Cardiac muscle cell (in vitro differentiated cells and primary cell): ENCODE measurements at regions not wholly inside any gene's neighbourhood (a gene's known extent, or its start where the extent isn't known, plus 50 kb on each side); places are given as distances from the start of the nearest gene placed in this dataset.

Source experiments
- DNase-seq, 2 donors: peaks; one replicate each; pipeline versions ENCODE4 v3.0.0 to v3.0.0-alpha.2; 2010 to 2017; ENCODE audit warnings: low read depth in 1 of 2, low spot score in 1 of 2
- H3K27ac ChIP-seq: fragments of 200-600 bp; sonication (generic); 2 replicates; pipeline ENCODE4 v1.5.1; 2016
- H3K27me3 ChIP-seq: fragments of 200-600 bp; sonication (generic); 2 replicates; pipeline ENCODE4 v1.6.0; 2016; ENCODE audit warnings: control low read depth
- H3K36me3 ChIP-seq: fragments of 200-600 bp; sonication (generic); 2 replicates; pipeline ENCODE4 v1.5.1; 2016; ENCODE audit warnings: control low read depth
- H3K4me1 ChIP-seq: fragments of 200-600 bp; sonication (generic); 2 replicates; pipeline ENCODE4 v1.8.1; 2017; ENCODE audit warnings: low read depth, mild to moderate bottlenecking, mixed run types
- H3K4me3 ChIP-seq: fragments of 200-600 bp; sonication (generic); 2 replicates; pipeline ENCODE4 v1.5.1; 2016; ENCODE audit warnings: mild to moderate bottlenecking
- H3K9me3 ChIP-seq: fragments of 200-600 bp; sonication (generic); 2 replicates; pipeline ENCODE4 v1.5.1; 2017; ENCODE audit warnings: low read depth, mild to moderate bottlenecking, control low read depth
- TF ChIP-seq, protein P1 (sequence below): IDR thresholded peaks from 2 replicates; pipeline ENCODE4 v1.5.1; 2012; ENCODE audit warnings: low read depth, mild to moderate bottlenecking, low read length

DNA sequence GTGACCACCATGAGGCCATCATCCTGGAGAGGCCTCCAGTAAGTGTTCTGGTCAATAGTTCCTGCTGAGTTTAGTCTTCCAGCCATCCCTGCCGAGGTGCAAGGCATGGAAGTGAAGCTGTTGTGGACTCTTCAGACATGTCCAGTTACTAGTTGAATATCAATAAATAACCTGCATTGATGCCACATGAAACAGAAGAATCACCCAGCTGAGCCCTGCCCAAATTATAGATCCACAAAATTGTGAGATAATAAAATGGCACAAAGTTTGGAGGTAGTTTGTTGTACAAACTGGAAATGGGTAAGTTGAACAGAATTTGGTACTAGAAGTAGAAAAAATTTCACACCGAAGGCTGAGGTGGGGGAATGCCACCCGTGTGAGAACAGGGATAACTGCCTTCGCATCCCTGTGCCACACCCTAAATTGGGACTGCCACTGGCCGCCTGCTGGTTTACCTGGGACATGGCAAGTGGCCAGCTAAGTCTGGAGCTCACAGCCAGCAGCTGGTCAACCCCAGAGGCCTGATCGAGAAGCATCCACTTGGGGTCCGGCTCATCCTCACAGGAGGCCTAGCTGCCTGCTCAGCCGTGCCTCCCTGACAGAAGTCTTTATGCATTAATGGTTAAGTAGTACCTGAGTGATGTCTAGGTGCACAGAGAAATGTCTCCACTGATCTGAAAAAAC, 184.5 kb downstream of the SPRY1 start:
- Histone ChIP-seq H3K27me3 (no peaks in the 10 kb centered on the region), H3K9me3 (no peaks in the 10 kb centered on the region), H3K27ac (no peak overlapping the region), H3K4me1 (no peaks in the 10 kb centered on the region), H3K4me3 (no peak overlapping the region), H3K36me3 (no peaks in the 10 kb centered on the region)
- no peak for DNase-seq
- TF ChIP-seq, protein P1, sequence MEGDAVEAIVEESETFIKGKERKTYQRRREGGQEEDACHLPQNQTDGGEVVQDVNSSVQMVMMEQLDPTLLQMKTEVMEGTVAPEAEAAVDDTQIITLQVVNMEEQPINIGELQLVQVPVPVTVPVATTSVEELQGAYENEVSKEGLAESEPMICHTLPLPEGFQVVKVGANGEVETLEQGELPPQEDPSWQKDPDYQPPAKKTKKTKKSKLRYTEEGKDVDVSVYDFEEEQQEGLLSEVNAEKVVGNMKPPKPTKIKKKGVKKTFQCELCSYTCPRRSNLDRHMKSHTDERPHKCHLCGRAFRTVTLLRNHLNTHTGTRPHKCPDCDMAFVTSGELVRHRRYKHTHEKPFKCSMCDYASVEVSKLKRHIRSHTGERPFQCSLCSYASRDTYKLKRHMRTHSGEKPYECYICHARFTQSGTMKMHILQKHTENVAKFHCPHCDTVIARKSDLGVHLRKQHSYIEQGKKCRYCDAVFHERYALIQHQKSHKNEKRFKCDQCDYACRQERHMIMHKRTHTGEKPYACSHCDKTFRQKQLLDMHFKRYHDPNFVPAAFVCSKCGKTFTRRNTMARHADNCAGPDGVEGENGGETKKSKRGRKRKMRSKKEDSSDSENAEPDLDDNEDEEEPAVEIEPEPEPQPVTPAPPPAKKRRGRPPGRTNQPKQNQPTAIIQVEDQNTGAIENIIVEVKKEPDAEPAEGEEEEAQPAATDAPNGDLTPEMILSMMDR: no peak

DNA sequence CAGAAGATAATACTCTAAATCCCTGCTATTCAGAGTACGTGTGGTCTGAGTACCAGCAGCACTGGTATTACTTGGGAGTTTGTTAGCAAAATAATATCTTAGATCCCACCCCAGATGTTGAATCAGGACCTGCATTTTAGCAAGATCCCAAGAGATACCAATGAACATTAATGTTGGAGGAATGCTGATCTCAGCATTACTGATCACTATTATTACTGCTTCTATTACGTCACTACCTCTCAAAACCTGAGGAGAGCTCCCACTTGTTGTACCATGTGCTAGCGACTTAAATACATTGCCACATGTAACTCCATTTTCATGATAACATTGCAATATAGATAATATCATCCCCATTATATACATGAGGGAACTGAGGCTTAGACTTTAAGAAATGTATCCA, 185.2 kb downstream of the SPRY1 start:
- TF ChIP-seq, protein P1: no peak
- H3K9me3 ChIP-seq: no peaks in the 10 kb centered on the region
- H3K27ac ChIP-seq: no peak overlapping the region
- H3K27me3 ChIP-seq: no peaks in the 10 kb centered on the region
- H3K4me3 ChIP-seq: no peak overlapping the region
- no peaks in the 10 kb centered on the region for H3K36me3 ChIP-seq
- DNase-seq: no peak
- no peaks in the 10 kb centered on the region for H3K4me1 ChIP-seq

DNA sequence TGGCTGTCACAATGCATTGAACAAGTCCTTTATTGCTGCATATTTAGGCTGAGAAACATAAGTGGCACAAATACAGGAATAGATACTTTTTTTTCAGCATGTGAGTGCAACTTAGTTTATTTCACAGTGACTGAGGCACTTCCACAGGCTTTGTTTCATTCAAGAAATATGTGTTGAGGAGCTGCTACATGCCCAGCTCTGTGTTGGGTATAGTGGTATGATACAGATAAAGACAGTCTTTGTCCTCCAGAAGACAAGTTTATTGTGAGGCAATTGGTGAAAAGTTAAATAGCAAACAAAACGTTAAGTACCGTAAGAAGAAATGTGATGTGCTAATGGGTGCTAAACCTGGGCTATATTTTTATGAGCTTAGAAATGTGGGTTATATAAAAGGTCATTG, 186.4 kb downstream of the SPRY1 start:
- Histone ChIP-seq H3K4me1 (no peaks in the 10 kb centered on the region), H3K36me3 (no peaks in the 10 kb centered on the region), H3K27me3 (no peaks in the 10 kb centered on the region), H3K9me3 (no peaks in the 10 kb centered on the region), H3K4me3 (no peak overlapping the region), H3K27ac (no peak overlapping the region)
- TF ChIP-seq, protein P1: no peak
- DNase-seq: no peak

DNA sequence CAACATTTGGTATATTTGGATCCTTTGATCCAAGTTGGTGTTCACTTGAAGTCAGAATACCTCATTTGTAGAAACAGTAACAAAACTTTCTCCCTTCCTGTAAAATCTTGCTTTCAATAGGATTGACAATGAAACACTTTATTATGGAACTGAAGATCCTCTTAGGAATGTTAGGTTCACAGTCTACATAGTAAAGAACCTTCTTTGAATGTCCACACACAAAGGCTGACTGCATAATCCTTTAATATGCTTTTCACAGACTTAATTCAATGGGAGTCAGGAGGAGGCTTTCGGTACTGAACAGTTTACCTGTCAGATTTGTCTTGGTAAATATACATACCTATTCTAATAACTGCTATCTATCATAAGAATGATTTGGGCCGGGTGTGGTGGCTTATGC, 188.5 kb downstream of the SPRY1 start:
- no peak for DNase-seq
- Histone ChIP-seq H3K36me3 (no peaks in the 10 kb centered on the region), H3K27ac (no peak overlapping the region), H3K4me1 (no peaks in the 10 kb centered on the region), H3K9me3 (no peaks in the 10 kb centered on the region), H3K4me3 (no peak overlapping the region), H3K27me3 (no peaks in the 10 kb centered on the region)
- TF ChIP-seq, protein P1: no peak

DNA sequence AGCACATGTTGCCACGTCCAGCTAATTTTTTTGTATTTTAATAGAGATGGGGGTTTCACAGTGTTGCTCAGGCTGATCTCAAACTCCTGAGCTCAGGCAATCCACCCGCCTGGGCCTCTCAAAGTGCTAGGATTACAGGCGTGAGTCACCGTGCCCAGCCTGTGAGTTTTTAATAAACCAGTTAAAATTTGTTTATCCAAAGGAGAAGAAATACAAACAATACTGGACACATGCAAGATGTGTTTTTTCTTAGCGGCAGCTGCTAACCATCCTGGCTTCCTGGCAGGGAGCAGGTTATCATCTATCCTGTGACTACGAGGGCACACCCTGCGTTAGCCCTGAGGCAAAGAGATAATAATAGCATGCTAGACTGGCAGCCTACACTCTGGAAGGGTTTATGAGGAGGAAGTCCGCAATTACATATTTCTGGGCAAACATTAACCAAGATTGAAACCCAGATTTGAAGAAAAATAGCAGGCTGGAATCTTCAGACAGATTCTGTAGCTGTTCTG, 191.4 kb downstream of the SPRY1 start:
- Histone ChIP-seq H3K36me3 (no peaks in the 10 kb centered on the region), H3K9me3 (no peaks in the 10 kb centered on the region), H3K4me3 (no peak overlapping the region), H3K4me1 (peaks cover 6% of the 10 kb centered on the region), H3K27ac (no peak overlapping the region), H3K27me3 (no peaks in the 10 kb centered on the region)
- TF ChIP-seq, protein P1: no peak
- peak in 1 of 2 donors; percentile 37 for DNase-seq
